HG02610 (cell line): ENCODE measurements at regions not wholly inside any gene's neighbourhood (a gene's known extent, or its start where the extent isn't known, plus 50 kb on each side); places are given as distances from the start of the nearest gene placed in this dataset.

Experiments used
- ATAC-seq: cut with Tn5 transposase; IDR thresholded peaks from one replicate; pipeline ENCODE4 v1.9.1; 2021; ENCODE audit warnings: mild to moderate bottlenecking, moderate library complexity; ENCODE audit not compliant: unreplicated experiment

DNA sequence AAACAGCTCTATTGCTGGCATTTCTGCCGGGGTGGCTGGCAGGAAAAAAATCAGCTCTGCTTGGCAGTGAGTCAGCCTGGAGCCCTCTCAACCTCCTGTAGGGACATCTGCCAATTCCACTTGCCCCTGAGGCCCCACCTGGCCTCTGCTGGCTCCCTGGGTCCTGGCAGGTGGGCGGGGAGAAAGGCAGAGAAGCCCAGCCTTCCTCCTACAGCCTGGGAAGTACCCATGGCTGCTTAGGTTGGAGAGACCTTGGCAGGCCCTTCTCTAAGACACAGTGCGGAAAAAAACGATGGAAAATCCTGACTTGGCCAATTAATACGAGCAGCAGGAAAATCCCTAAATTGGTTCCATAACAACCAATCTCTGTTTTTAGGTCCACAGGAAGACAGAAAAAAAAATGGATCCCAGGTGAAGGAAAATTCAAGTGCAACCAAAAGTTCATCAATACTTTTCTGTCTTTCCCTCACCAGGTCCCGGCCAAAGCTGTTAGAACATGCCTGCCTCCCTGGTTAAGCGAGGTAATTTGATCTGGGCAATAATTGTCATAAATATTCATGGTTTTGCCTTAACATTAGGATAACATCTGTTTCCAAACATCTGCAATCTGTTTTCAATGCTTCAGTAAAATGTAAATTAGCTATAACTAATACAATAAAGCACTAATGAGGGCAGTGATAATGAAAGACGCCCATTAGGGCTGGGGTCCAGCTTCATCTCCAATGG is 245.9 kb downstream of the TFCP2L1 start:
- no peak for ATAC-seq

DNA sequence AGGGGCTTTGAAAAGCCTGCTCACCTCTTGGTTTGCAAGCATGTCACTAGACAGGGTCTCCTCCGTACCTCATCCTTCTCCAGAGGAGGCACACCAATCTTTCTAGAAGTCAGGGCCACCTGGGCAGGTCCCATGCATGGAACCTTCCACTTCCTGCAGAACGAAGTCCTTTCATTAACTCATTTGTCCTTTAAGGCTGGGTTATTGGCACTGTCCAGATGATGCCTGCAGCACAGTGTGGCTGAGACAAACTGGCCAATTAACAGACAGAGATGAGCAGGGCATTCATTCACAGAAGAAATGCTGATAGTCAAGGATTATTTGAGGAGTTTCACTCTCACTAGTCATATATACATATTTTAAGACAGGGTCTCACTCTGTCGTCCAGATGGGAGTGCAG is 245.3 kb downstream of the TFCP2L1 start:
- ATAC-seq: no peak

- no peak for ATAC-seq
Measured at GRCh38 chr2:121041516-121041915, 243.5 kb downstream of the TFCP2L1 start.

GRCh38 chr2:121043061-121043826 is 241.8 kb downstream of the TFCP2L1 start:
- no peak for ATAC-seq

DNA sequence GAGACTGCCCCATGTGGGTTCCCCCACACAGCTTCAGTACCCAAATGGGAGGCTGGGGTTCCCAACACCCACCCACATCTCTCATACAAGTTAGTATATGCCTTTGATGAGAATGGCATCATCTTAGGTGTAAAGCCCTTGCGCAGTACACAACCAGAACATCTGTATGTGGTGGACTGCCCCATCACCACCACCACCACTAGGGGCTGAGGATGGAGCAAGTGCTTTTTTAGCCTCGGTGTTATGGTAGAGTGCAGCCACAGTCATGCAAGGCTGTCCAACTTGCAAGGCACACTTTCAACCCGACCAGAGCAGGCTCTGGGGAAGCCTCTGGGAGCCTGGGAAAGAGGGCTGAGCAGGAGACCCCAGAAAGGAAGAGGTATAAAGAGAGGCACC is 241.2 kb downstream of the TFCP2L1 start:
- ATAC-seq: no peak

- ATAC-seq: no peak
Measured at GRCh38 chr2:121044412-121044811, 240.6 kb downstream of the TFCP2L1 start.

DNA sequence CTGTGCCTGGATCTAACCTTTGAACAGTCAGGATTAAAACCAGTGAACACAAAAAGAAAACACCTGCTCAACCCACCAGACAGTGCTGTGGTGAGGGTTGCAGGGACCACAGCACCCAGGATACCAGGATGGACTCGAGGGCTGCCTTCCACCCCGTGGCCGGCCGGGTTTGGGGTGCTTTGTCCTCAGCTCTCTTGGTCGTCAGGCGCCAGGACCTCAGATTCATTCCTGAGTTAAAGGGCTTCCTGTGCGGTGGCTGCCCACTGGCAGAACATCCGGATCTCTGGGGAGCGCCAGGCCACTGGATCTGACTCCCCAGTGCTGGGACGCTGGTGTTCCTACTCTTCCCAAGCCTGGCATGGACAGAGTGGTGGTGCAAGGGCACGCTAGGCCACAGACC is 239.8 kb downstream of the TFCP2L1 start:
- no peak for ATAC-seq

- ATAC-seq: no peak
Measured at GRCh38 chr2:121046335-121046734, 238.7 kb downstream of the TFCP2L1 start.

DNA sequence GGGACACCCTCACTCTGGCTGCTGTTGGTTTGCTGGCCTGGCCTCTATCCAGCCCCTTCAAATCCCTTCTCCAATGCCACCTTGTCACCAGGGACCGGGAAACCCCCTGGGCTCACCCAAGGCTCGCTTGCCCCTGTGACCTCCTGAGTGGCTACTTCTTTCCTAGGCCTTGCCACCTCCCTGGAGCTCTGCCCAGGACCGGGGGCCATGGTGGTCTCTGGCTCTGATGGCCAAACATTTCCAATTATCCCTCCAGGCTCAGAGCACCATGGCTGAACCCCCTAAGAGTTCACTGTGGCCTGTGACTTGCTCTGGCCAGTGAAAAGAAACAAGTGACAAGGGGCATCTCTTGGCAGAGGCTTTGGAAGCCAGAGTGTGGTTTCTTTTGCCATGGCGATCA is 237.6 kb downstream of the TFCP2L1 start:
- ATAC-seq: no peak

DNA sequence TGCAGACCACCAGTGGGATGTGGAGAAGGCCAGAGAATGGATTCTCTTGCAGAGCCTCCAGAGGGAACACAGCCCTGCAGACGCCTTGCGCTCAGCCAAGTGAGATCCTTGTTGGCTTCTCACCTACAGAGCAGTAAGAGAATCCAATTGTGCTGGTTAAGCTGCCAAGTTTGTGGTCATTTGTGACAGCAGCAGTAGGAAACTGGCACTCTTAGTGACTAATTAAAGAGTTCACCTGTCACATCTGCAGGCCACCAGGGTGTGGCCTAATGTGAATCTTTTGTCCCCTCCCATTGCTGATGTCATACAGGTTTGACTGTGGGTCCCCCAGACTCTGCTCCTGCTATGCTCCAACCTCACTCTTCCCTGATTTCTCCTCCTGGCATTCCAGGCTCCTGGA is 235.9 kb downstream of the TFCP2L1 start:
- no peak for ATAC-seq

GRCh38 chr2:121049950-121050585 is 234.9 kb downstream of the TFCP2L1 start:
- ATAC-seq: no peak

GRCh38 chr2:121051311-121051710 is 233.7 kb downstream of the TFCP2L1 start:
- no peak for ATAC-seq

- no peak for ATAC-seq
Measured at GRCh38 chr2:121052023-121052422, 233.0 kb downstream of the TFCP2L1 start.

- ATAC-seq: no peak
Measured at GRCh38 chr2:121052521-121052920, 232.5 kb downstream of the TFCP2L1 start.

GRCh38 chr2:121055088-121055487 is 229.9 kb downstream of the TFCP2L1 start:
- no peak for ATAC-seq

GRCh38 chr2:121055501-121055900 is 229.5 kb downstream of the TFCP2L1 start:
- no peak for ATAC-seq

DNA sequence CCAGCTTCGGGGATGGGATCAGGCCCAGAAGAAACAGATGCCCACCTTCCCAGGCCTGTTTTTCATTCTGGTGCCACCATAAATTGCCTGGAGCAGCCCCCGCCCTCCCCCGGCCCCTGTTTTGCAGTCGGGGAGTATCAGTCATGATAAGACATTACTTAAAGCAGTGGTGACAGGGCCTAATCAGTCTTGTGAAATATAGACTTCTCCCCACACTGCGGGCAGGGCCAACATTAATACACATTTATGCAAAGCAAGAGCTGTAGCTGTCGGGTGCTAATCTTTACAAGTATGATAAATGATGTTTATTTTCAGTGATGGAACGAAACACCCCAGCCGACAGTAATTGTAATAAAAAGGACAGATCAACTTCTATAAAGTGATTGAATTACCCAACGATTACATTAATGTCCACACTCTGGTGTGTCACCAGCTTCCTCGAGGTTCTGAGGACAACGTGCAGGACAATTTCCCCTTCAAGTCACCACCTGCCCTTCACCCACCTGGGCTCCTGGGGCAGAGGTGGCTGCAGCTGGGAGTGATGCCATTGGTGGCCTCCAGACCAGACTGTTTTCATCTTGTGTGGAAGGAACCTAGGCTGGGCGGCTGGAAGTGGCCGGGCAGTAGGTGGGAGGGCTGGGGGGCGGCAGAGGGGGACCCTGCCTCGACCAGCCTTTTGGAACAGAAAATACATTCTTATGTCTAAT is 226.0 kb downstream of the TFCP2L1 start:
- no peak for ATAC-seq

GRCh38 chr2:121059651-121060649 is 225.1 kb downstream of the TFCP2L1 start:
- no peak for ATAC-seq

DNA sequence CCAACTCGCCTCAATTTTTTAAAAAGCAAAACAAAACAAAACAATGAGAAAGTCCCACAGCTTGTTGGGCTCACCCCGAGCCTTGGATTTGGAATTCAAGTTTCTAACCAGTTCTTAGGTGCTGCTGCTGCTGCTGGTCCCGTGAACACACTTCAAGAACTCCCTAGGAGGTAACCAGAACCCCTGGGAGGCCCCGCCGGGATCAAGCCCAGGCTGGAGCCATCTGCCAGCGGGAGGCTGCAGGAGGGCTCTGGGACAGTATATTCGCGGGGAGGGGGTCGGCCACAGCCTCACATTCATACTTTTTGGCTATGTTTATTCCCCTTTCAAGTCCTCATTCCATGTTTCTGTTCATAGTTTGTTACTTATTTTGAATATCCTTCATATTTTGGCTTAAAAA is 223.4 kb downstream of the TFCP2L1 start:
- no peak for ATAC-seq

GRCh38 chr2:121063471-121063870 is 221.5 kb downstream of the TFCP2L1 start:
- no peak for ATAC-seq
